ENCODE measurements at regions not wholly inside any gene's neighbourhood (a gene's known extent, or its start where the extent isn't known, plus 50 kb on each side); places are given as distances from the start of the nearest gene placed in this dataset.

DNA sequence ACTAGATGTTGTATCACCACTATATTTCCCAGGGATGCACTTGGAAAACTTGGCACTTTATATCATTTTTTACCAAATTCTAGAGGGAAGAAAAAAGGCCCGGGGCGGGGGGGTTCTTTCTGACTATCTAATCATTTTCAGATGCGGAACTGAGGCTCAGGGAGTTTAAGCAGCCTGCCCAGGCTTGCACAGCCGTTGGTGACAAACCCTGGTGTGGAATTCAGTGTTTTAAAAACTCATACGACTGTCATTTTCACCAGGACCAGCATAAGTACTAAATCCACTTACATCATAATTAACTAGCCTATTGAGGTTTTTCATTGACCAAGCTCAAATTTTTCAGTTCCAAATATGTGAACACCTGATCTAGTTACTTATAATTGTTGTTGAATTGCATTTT is 181.0 kb downstream of the IPO8 start:
- TF ChIP-seq, protein P1, sequence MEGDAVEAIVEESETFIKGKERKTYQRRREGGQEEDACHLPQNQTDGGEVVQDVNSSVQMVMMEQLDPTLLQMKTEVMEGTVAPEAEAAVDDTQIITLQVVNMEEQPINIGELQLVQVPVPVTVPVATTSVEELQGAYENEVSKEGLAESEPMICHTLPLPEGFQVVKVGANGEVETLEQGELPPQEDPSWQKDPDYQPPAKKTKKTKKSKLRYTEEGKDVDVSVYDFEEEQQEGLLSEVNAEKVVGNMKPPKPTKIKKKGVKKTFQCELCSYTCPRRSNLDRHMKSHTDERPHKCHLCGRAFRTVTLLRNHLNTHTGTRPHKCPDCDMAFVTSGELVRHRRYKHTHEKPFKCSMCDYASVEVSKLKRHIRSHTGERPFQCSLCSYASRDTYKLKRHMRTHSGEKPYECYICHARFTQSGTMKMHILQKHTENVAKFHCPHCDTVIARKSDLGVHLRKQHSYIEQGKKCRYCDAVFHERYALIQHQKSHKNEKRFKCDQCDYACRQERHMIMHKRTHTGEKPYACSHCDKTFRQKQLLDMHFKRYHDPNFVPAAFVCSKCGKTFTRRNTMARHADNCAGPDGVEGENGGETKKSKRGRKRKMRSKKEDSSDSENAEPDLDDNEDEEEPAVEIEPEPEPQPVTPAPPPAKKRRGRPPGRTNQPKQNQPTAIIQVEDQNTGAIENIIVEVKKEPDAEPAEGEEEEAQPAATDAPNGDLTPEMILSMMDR (IDR thresholded peaks at IDR 0.05): no peak
- no peak for TF ChIP-seq POLR2A (IDR thresholded peaks at IDR 0.05)
